ENCODE measurements at regions not wholly inside any gene's neighbourhood (a gene's known extent, or its start where the extent isn't known, plus 50 kb on each side); places are given as distances from the start of the nearest gene placed in this dataset.

DNA sequence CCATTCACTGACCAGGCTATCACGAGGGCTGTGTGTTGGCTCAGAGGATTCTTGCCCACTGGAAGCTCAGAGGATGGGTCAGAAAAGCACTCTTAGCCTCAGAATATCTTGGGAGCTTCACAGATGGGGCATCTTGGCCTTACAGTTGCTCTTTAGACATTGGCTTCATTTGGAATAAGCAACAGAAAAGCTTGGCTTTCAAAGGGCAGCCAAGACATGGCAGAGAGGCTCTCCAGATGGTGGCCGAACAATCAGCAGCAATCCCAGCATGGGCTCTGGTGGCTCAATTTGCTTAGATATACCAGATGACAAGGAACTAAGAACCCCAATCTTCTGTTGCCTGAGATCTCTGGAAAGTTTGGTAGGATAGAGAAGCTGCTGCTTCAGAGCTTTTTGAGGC is 446.2 kb downstream of the ADRA2A start:
- no peak overlapping the region for H3K27ac ChIP-seq (ENCODE audit: low read depth, low read length)
- H3K79me1 ChIP-seq (ENCODE audit: low read depth, low read length): no peaks in the 10 kb centered on the region
- H3K36me3 ChIP-seq (ENCODE audit: control insufficient read depth in 2 of 4, insufficient read depth in 4 of 4, low read length in 3 of 4): no peaks in the 10 kb centered on the region
- no peak overlapping the region for H4K8ac ChIP-seq (ENCODE audit: extremely low read depth, insufficient read depth, low read length)
- no peak overlapping the region for H3K4me3 ChIP-seq (ENCODE audit: extremely low read depth in 1 of 4, insufficient read depth in 2 of 4, low read depth in 3 of 4, low read length in 4 of 4)
- H2AFZ ChIP-seq (ENCODE audit: low read length): no peak overlapping the region
- H4K5ac ChIP-seq (ENCODE audit: insufficient read length, low read depth, low read length): no peak overlapping the region
- FAIRE-seq: no peak
- H3K18ac ChIP-seq (ENCODE audit: extremely low read depth, low read length): no peak overlapping the region
- no peak overlapping the region for H3K56ac ChIP-seq (replicated peaks; ENCODE audit: insufficient read length, low read depth, low read length)
- no peaks in the 10 kb centered on the region for H4K20me1 ChIP-seq (replicated peaks in 1 of 2; ENCODE audit: control insufficient read depth in 1 of 2, insufficient read depth in 2 of 2, low read length in 2 of 2)
- DNase-seq (ENCODE audit: low read depth in 1 of 2, low spot score in 2 of 2): no peak
- H2BK12ac ChIP-seq (ENCODE audit: low read depth, low read length): no peak overlapping the region
- H3K14ac ChIP-seq (ENCODE audit: insufficient read length): no peak overlapping the region
- no peak overlapping the region for H2BK15ac ChIP-seq (ENCODE audit: low read length)
- H2BK5ac ChIP-seq (ENCODE audit: low read depth, low read length): no peak overlapping the region
- H4K91ac ChIP-seq (replicated peaks; ENCODE audit: insufficient read length, low read length): no peak overlapping the region
- no peaks in the 10 kb centered on the region for H3K4me1 ChIP-seq (replicated peaks in 1 of 4; ENCODE audit: control insufficient read depth in 3 of 4, insufficient read depth in 4 of 4, low read length in 3 of 4)
- H3K23ac ChIP-seq (ENCODE audit: insufficient read length): no peak overlapping the region
- no peak overlapping the region for H2BK20ac ChIP-seq (ENCODE audit: low read length)
- H2AK5ac ChIP-seq (ENCODE audit: low read depth, low read length): no peak overlapping the region
- no peaks in the 10 kb centered on the region for H3K9me3 ChIP-seq (ENCODE audit: insufficient read depth in 2 of 2, low read depth in 1 of 2, low read length in 1 of 2)
- POLR2A ChIA-PET (ENCODE audit: partially characterized antibody): no interaction called here
- CTCF ChIA-PET (ENCODE audit: partially characterized antibody): interaction anchor here (0.7 to 1.1 kb wide), 2 partner anchors 33 to 444 kb away, joined by 3 read pairs; no protein-coding TSS in a partner anchor
- no peaks in the 10 kb centered on the region for H3K23me2 ChIP-seq (ENCODE audit: low read depth, low read length)
- no peak overlapping the region for H3K4ac ChIP-seq (replicated peaks; ENCODE audit: insufficient read length, low read depth, low read length)
- no peak for TF ChIP-seq RAD21 (IDR thresholded peaks at IDR 0.05 in 1 of 2, conservative IDR thresholded peaks at IDR 0.05 in 1 of 2; ENCODE audit: low read depth in 2 of 2, low read length in 2 of 2)
- TF ChIP-seq POLR2A (IDR thresholded peaks at IDR 0.05; ENCODE audit: control extremely low read depth in 1 of 2, low read depth in 2 of 2, low read length in 2 of 2): no peak
- no peak for TF ChIP-seq CBX8 (IDR thresholded peaks at IDR 0.05; ENCODE audit: borderline replicate concordance, low read depth, low read length)
- TF ChIP-seq RNF2 (IDR thresholded peaks at IDR 0.05; ENCODE audit: borderline replicate concordance, low read depth, low read length, missing control alignments, poor library complexity, severe bottlenecking): no peak
- TF ChIP-seq, protein P1, sequence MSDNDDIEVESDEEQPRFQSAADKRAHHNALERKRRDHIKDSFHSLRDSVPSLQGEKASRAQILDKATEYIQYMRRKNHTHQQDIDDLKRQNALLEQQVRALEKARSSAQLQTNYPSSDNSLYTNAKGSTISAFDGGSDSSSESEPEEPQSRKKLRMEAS (IDR thresholded peaks at IDR 0.05): no peak
- no peak for TF ChIP-seq RBBP5 (IDR thresholded peaks at IDR 0.05; ENCODE audit: borderline replicate concordance, low read depth, low read length)
- no peak for TF ChIP-seq SIN3A (conservative IDR thresholded peaks at IDR 0.05 in 1 of 2, IDR thresholded peaks at IDR 0.05 in 1 of 2; ENCODE audit: low read depth in 1 of 2, low read length in 2 of 2)
- 92% methylated on average over 2 of the region's 2 CpGs; no CpG with 5 or more reads in 1 of the 2 experiments for WGBS, 2 experiments (ENCODE audit: extremely low coverage in 1 of 2, insufficient coverage in 1 of 2, insufficient read length in 1 of 2, insufficient replicate concordance in 2 of 2, low coverage in 1 of 2, low lambda C conversion rate in 2 of 2, missing lambda C conversion rate in 1 of 2)
- H3K4me2 ChIP-seq (ENCODE audit: insufficient read depth in 1 of 2, low read depth in 2 of 2, low read length in 2 of 2): no peak overlapping the region
- no peaks in the 10 kb centered on the region for H3K79me2 ChIP-seq (ENCODE audit: control insufficient read depth in 1 of 2, insufficient read depth in 2 of 2, low read length in 2 of 2)
- H2BK120ac ChIP-seq (replicated peaks; ENCODE audit: low read depth, low read length): no peak overlapping the region
- H3K9ac ChIP-seq (replicated peaks in 1 of 4; ENCODE audit: extremely low read depth in 1 of 4, low read depth in 3 of 4, low read length in 3 of 4): no peak overlapping the region
- no peaks in the 10 kb centered on the region for H3K27me3 ChIP-seq (replicated peaks in 1 of 4; ENCODE audit: control insufficient read depth in 3 of 4, extremely low read depth in 1 of 4, insufficient read depth in 3 of 4, low read length in 3 of 4)

All from H1 (cell line).